GM18511 (cell line): ENCODE measurements at regions not wholly inside any gene's neighbourhood (a gene's known extent, or its start where the extent isn't known, plus 50 kb on each side); places are given as distances from the start of the nearest gene placed in this dataset.

ENCODE experiments used
- ATAC-seq: cut with Tn5 transposase; IDR thresholded peaks from one replicate; pipeline ENCODE4 v1.9.1; 2021; ENCODE audit warnings: mild to moderate bottlenecking, moderate library complexity; ENCODE audit not compliant: unreplicated experiment

- no peak for ATAC-seq
Observed at GRCh38 chr15:93223803-93224202, 134.8 kb upstream of the RGMA start.

GRCh38 chr15:93221759-93222158 is 132.7 kb upstream of the RGMA start:
- no peak for ATAC-seq

- no peak for ATAC-seq
Observed at GRCh38 chr15:93219859-93220420, 130.9 kb upstream of the RGMA start.

- no peak for ATAC-seq
Observed at GRCh38 chr15:93217343-93217742, 128.3 kb upstream of the RGMA start.

- ATAC-seq = no peak
Observed at GRCh38 chr15:93214106-93214505, 125.1 kb upstream of the RGMA start.

GRCh38 chr15:93213281-93213680 is 124.3 kb upstream of the RGMA start:
- ATAC-seq = no peak

- ATAC-seq = no peak
Observed at GRCh38 chr15:93212578-93212977, 123.6 kb upstream of the RGMA start.

GRCh38 chr15:93210995-93211394 is 122.0 kb upstream of the RGMA start:
- no peak for ATAC-seq

GRCh38 chr15:93209690-93210445 is 120.9 kb upstream of the RGMA start:
- no peak for ATAC-seq

- ATAC-seq = no peak
Observed at GRCh38 chr15:93206893-93207292, 117.9 kb upstream of the RGMA start.

- ATAC-seq = no peak
Observed at GRCh38 chr15:93205413-93205812, 116.4 kb upstream of the RGMA start.

- ATAC-seq = no peak
Observed at GRCh38 chr15:93203036-93203435, 114.0 kb upstream of the RGMA start.

- ATAC-seq = no peak
Observed at GRCh38 chr15:93202405-93202804, 113.4 kb upstream of the RGMA start.

- no peak for ATAC-seq
Observed at GRCh38 chr15:93201940-93202339, 112.9 kb upstream of the RGMA start.

- no peak for ATAC-seq
Observed at GRCh38 chr15:93200837-93201226, 111.8 kb upstream of the RGMA start.

- ATAC-seq = no peak
Observed at GRCh38 chr15:93200081-93200836, 111.2 kb upstream of the RGMA start.

GRCh38 chr15:93196135-93196670 is 107.2 kb upstream of the RGMA start:
- no peak for ATAC-seq

GRCh38 chr15:93195109-93195508 is 106.1 kb upstream of the RGMA start:
- no peak for ATAC-seq

- no peak for ATAC-seq
Observed at GRCh38 chr15:93190238-93190637, 101.2 kb upstream of the RGMA start.

GRCh38 chr15:93189561-93189960 is 100.5 kb upstream of the RGMA start:
- no peak for ATAC-seq

- no peak for ATAC-seq
Observed at GRCh38 chr15:93188236-93188635, 99.2 kb upstream of the RGMA start.

GRCh38 chr15:93185796-93186195 is 96.8 kb upstream of the RGMA start:
- no peak for ATAC-seq
